Stimulated activated CD4-positive, alpha-beta T cell treated with anti-CD3 and anti-CD28 coated beads, Interleukin-4, amount 100 ng/mL, for 48 hours (primary cell): ENCODE measurements at regions not wholly inside any gene's neighbourhood (a gene's known extent, or its start where the extent isn't known, plus 50 kb on each side); places are given as distances from the start of the nearest gene placed in this dataset.
"Not testable (repeated sequence)": the region's sequence is repeated elsewhere in the genome, so short reads cannot be mapped to it uniquely, and the experiment has no call there.

ENCODE experiments used
- DNase-seq, 2 donors: peaks; one replicate each; pipeline ENCODE4 v3.0.0-alpha.2; 2020; ENCODE audit warnings: low read depth in 2 of 2

DNA sequence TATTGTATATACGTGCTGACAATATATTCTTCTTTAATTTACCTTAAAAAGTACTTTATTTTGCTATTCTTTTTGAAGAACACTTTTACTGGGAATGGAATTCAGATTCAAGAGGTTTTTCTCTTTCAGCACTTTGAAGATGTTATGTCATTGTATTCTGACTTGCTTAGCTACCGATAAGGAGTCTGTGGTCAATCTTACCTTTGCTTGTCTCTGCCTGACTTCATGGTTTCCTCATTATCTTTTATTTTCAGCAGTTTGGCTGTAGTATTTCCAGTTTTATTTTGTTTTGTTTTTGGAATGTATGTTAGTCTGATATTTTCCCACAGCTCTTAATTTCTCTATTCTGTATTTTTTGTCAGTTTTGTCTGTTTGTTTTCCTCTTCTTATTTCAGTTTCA lies 187.9 kb upstream of the SMIM30 start:
- DNase-seq: no peak

DNA sequence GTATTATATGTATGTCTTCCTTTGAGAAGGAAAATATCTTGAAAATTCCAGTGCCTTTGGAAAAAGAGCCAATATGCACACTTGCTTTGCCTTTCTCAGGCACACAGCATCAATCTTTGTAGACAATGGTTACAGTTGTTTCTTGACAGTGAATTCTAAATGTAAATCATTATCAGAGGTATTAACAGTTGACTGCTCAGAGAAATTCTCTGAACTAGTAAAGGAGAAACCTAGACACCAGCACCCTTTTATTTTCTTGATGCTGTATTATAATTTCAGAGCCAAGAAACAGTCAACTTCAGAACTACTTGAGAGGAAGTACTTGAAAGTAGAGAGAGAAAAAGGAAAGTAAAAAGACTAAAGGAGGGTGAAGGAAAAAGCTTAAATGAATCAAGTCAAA lies 185.8 kb upstream of the SMIM30 start:
- DNase-seq: no peak

DNA sequence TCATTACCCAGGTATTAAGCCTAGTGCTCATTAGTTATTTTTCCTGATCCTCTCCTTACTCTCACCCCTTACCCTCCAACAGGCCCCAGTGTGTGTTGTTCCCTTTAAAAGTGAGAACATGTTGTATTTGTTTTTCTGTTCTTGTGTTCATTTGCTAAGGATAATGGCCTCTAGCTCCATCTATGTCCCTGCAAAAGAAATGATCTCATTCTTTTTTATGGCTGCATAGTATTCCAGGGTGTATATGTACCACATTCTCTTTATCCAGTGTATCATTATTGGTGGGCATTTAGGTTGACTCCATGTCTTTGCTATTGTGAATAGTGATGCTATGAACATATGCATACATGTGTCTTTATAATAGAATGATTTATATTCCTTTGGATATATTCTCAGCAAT lies 185.0 kb upstream of the SMIM30 start:
- DNase-seq: not testable (repeated sequence)

DNA sequence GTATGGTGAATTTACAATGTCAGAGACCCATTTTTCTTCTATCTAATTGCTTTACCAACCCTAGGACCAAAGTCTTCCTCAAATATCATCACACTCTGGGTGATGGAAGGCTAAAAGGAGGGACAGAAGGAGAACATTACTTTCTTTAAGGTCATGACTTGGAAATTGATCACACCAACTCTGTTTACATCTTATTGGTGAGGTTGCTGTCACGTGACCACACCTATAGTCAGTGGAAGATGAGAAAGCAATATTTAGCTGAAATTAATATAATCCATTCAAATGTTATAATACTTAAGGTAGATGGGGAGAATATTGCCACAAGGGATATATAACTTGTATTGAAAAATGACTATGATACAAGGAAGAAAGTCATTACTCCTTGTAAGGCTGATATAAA lies 183.6 kb upstream of the SMIM30 start:
- DNase-seq: no peak

DNA sequence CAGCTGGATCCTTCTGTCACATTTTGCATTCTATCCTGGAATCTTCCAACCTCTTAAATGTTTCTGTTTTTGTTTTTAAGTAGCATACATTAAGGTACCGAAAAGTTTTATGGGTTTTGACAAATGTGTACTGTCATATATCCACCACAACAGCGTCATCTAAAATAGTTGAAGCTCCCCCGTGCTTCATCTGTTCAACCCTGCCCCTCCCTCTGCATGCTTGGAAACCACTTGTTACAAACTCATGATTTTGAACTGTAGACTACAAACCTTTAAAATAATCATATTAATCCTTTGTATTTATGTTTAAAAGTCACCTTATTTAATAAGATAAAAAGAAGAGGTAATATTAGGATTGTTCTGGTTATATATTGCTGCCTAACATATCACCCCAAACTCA lies 182.8 kb upstream of the SMIM30 start:
- DNase-seq: no peak

DNA sequence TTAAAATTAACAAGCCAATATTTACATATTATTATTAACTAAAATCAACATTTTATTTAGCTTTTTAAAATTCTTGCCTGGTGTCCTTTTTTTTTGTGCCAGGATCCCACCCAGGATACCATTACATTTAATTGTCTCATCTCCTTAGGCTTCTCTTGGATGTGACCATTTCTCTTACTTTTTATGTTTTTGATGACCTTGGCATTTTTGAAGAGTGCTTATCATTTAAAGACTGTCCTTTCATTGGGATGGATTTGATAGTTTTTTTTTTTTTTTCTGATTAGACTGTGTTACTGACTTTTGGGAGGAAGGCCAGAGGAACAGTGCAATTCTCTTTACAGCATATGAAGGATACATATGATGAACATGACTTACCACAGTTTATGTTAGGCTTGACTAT lies 181.4 kb upstream of the SMIM30 start:
- no peak for DNase-seq

DNA sequence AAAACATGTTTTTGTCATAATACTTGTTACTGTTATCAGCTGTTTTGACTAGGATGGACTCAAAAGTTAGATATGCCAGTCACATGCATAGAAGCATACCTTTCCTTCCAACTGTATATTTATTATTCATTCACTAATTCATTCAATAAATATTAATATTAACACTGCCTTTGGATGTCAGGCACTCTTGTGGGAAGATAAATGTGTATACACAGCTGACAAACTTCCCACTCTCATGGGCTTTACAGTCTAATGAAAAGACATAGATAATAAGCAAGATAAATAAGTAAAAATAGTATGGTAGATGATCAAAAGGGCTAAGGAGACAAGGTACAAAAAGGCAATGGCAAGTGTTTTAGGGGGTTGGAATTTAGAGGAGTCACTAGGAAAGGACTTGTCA lies 180.1 kb upstream of the SMIM30 start:
- DNase-seq: no peak

DNA sequence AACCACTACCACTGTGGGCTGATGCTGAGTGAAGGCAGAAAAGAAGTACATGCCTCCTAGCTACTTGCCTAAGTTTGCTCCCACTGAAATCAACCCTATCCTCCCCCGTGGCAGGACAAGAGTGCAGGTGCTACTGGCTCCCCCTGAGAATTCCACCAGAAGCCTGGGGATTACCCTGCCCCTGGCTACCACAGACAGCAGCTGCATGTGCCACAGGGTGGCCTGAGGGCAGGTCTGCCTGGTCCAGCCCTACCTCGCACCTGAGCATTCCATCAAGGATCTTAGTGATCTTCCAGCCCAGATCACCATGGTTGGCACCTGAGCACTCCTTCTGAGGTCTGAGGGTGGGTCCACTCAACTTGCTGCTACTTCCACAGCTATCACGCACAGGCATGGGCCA lies 176.4 kb upstream of the SMIM30 start:
- no peak for DNase-seq

DNA sequence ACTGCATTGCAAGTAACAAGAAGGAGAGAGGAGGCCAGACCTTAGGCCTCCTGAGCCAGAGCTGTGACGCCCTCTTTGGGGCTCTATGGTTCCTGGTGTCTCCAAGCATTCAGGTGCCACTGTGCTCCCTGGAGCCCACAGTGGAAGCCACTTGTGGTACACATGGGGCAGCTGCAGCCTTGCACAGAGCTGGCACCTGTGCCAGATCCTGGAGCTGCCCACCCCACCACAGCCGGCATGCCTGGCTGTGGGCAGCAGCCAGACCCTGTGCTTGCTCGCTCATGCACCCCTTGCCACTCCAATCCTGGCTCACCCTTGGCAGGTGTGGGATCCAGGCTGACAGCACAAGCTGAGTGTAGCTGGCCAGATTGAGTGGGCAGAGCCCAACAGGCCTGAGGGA lies 173.8 kb upstream of the SMIM30 start:
- DNase-seq: no peak

DNA sequence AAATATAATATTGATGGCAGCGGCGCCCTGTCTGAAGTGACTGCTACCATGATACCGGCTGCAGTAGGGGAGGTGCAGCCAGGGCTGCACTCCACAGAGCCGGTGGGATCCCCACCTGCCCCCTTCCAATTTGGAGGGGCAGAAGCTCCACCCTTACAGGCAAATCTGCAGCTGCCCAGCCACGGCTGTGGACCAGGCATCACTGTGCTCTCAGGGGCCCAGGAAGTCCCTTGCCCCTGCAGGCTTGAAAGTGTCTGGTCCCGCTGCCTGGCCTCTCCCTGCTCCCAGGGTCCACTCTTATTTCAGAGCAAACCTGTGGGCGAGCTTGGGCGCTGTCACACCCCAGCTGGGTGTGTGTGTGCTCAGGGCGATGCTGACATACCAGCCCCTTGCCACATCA lies 172.7 kb upstream of the SMIM30 start:
- no peak for DNase-seq

DNA sequence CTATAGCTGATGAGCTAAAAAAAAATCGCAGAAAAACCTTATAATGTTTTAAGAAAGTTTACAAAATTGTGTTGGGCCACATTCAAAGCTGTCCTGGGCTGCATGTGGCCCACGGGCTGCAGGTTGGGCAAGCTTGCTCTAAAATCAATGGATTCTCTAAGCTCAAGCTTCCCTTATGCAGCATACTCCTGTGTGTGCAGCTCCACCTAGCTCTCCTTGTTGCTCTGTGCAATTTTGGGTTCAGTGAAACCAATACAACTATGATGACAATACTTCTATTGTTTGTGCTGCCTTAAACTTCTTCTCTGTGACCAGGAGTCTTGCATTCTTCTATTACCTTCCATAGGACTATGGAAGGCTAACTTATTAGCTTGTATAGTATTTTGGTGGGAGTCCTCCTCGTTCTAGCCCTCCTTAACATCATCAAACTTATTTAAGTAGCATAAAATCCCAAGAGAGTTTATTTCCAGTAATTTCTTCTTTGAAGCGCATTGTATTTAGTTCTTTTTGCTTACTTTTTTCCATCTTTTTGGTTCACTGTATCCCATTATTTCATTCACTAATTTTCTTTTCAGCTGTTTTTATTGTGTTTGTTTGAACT lies 170.9 kb upstream of the SMIM30 start:
- DNase-seq: no peak

DNA sequence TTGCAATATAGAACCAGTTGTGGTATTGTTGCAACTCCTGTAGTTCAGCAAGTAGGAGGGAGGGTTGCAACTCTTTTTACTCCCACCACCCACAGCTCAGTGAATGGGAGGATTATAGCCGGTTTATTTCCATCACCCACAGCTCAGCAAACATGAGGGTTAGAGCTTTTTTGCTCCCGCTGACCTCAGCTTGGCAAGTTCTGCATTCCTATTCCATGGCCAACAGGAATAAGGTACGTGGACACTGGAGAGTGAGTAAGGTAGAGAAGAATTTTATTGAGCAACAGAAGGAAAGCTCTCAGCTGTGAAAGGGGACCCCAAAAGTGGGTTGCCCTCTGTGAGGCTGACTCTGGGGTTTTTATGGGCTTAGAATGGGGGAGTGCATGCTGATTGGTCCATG lies 167.1 kb upstream of the SMIM30 start:
- no peak for DNase-seq

DNA sequence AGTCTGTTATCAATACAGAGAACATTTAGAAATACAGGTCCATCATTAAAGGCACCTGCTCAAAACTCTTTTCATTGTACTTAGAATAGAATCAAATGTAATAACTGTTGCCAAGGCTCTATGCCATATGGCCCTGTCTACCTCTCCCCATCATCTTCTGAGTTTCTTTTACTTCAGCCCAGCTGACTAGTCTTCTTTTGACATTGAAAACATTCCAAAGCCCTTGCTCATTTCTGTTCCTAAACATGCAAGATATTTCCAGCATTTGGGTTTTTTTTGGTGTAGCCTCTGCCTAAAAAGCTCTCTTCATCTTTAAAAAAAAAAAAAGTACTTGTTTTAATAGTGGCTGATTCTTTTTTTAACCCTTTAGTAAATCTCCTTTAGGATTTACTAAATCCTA lies 165.5 kb upstream of the SMIM30 start:
- no peak for DNase-seq

DNA sequence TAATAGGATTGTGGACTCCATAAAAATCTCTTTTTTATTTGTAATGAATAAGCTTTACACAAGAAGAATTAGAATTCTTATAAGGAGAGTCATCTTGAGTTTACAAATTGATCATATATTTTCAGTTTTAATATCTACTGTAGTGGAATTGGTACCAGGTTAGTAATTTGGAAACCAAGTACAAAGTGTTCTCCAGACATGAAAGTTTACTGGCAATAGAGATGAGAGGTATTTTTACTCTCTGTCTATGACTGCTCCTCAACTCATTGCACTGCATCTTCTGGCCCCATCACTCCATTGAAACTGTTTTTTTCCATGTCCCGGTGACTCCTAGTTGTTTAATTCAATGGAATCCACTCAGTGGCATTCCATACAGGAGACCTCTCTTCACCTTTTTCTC lies 164.5 kb upstream of the SMIM30 start:
- no peak for DNase-seq

DNA sequence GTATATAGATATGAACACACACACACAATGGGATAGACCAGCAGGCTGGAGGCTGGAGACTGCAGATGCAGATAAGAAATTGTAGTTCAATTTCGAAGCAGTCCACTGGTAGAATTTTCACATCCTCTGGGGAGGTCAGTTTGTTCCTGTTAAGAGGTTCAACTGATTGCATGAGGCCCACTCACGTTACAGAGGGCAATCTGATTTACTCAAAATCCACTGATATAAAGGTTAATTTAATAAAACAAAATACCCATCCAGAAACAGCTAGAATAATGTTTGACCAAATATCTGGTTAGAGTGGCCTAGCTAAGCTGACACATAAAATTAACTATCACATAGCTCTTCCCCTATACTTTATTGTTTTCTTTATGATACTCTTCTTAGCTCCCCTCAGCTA lies 162.9 kb upstream of the SMIM30 start:
- no peak for DNase-seq

DNA sequence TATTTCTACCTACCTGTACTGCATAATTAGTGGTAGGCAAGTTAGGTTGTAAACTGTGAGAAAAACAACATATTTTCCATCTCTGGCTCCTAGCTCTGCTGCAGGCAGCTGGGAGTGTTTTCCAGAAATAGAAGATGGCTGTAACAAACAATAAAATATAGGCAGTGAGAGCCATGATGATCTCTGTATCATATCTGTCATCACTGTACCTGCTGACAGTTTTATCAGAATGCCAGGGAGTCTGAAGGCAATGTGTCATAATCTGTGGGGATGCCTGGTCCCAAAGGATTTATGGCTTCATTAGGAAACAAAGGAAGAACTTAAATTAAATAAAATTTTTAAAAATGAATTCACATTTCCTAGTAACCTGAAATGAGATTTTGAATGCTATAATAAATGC lies 160.9 kb upstream of the SMIM30 start:
- DNase-seq: no peak

DNA sequence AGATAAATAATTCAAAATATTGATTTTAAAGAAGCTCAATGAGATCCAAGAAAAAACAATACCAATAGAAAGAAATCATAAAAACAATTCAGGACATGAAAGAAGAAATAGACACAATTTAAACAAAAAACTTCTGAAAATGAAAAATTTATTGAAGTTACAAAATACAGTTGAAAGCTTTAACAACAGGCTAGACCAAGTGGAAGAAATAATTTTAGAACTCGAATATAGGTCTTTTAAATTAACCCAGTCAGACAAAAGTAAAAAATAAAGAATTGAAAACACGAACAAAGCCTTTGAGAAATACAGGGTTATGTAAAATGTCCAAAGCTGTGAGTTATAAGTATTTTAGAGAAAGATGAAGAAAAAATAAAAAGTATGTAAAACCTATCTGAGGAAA lies 152.4 kb upstream of the SMIM30 start:
- no peak for DNase-seq

DNA sequence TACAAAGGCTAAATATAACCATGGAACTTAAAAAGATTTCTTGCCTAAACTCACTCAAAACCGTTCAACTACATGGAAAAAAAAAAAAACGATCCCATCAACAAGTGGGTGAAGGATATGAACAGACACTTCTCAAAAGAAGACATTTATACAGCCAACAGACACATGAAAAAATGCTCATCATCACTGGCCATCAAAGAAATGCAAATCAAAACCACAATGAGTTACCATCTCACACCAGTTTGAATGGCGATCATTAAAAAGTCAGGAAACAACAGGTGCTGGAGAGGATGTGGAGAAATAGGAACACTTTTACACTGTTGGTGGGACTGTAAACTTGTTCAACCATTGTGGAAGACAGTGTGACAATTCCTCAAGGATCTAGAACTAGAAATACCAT lies 151.2 kb upstream of the SMIM30 start:
- not testable (repeated sequence) for DNase-seq

DNA sequence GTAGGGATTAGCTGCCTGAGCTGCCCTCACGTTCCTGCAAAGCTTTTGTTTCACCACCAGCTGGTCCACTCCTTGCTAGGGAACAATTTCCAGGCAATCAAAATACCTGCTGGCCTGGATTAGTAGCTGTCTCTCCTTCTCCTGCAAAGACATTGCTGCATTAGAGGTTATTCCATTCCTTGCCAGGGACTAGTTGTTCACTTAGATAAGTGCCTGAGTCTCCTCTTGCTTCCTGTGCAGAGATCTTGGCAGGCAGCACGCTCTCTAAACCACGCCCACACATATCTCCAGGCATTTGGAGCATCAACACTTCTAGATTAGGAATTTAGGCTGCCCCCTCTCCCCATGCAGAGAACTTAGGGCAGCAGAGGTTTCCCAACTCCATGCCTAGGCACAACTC lies 150.4 kb upstream of the SMIM30 start:
- DNase-seq: no peak

DNA sequence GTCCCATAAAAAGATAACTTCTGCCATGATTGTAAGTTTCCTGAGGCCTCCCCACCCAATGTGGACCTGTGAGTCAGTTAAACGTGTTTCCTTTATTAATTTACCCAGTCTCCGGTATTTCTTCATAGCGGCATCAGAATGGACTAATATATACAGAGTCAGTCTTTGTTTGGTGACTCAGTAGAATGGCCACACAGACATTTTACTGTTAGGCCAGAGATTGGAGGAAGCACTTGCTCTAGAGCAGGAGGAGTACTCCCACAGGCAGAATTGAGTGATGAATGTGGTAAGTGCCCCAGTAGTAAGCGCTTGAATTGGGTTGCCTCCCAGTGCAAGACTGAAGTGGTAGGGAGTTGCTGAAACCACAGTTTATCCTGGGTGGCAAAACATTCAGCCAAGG lies 149.5 kb upstream of the SMIM30 start:
- DNase-seq: no peak

DNA sequence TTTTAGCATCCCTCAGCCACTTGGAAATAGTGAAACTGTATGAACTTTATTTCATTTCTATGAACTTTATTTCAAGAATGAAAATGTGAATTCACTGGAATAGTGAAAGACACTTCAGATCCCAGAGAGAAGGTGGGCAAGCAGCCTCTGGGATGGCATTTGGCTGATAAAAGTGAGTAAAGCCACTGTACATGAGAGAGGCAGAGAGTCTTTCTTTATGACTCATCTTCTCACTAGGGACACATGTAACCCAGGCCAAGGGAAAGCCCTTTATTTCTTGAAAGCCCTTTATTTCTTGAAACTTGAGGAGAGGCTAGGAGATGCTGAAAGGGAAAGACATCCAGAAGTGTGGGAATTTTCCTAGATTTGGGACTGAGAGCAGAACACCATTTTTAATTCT lies 148.9 kb upstream of the SMIM30 start:
- no peak for DNase-seq

DNA sequence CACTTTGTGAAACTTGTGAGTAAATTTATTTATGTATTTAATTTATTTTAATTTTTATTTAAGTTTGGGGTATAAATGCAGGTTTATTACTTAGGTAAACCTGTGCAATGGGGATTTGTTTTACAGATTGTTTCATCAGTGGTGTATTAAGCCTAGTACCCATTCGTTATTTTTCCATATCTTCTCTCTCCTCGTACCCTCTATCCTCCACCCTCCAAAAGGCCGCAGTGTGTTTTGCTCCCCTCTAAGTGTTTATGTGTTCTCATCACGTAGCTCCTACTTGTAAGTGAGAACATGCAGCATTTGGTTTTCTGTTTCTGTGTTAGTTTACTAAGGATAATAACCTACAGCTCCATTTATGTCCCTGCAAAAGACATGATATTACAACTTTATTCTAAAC lies 145.4 kb upstream of the SMIM30 start:
- no peak for DNase-seq

DNA sequence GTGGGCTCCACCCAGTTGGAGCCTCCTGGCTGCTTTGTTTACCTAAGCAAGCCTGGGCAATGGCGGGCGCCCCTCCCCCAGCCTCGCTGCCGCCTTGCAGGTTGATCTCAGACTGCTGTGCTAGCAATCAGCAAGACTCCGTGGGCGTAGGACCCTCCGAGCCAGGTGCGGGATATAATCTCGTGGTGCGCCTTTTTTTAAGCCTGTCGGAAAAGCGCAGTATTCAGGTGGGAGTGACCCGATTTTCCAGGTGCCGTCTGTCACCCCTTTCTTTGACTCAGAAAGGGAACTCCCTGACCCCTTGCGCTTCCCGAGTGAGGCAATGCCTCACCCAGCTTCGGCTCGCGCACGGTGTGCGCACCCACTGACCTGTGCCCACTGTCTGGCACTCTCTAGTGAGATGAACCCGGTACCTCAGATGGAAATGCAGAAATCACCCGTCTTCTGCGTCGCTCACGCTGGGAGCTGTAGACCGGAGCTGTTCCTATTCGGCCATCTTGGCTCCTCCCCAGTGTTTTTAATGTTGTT lies 144.9 kb upstream of the SMIM30 start:
- DNase-seq: not testable (repeated sequence)

DNA sequence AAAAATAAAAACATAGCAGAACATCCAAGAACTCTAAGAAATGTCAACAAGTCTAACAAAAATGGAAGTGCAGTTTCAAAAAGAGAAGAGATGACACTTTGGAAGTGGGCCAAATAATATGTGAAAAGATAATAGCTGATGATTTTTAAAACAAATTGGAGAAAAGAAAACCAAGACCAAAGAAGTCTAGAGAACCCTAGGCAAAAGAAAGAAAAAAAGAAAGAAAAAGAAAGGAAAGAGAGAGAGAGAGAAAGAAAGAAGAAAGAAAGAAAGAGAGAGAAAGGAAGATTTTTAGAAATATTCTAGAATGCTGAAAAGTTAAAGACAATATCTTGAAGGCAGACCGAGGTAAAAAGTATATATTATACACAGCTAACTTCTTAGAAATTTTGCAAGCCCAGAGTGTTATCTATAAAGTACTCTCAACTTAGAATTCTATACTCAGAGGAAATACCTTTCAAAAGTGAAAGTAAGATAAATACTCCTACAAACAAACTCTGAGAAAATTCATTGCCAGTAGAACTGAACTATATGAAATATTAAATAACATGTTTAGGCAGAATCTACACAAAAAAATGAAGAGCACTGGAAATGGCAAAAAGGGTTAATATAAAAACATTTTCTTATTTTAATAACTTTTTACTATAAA lies 138.7 kb upstream of the SMIM30 start:
- DNase-seq: no peak
